K562 (cell line): ENCODE measurements at regions not wholly inside any gene's neighbourhood (a gene's known extent, or its start where the extent isn't known, plus 50 kb on each side); places are given as distances from the start of the nearest gene placed in this dataset.

Experiments used
- BRD9 ChIP-seq: fragments of 450-650 bp; IDR thresholded peaks from 2 replicates; pipeline ENCODE4 v1.6.1; 2018; ENCODE audit warnings: low read depth; ENCODE audit not compliant: partially characterized antibody
- CREBBP ChIP-seq: IDR thresholded peaks from one replicate; pipeline ENCODE4 v1.6.1; 2012; ENCODE audit warnings: low read depth, mild to moderate bottlenecking, control low read depth, inconsistent platforms, low read length
- DMBX1 ChIP-seq: fragments of 250-450 bp; sonication (Bioruptor Pico); IDR thresholded peaks from 2 replicates; pipeline ENCODE4 v1.8.0; 2022; ENCODE audit warnings: inconsistent platforms, mild to moderate bottlenecking, moderate library complexity, borderline replicate concordance
- FOXA1 ChIP-seq: fragments of 450-650 bp; IDR thresholded peaks from 2 replicates; pipeline ENCODE4 v1.6.1; 2016; ENCODE audit warnings: mild to moderate bottlenecking, borderline replicate concordance
- FOXA3 ChIP-seq, 2 experiments: fragments of 450-650 bp in 1 of 2; sonication (generic) in 1 of 2; formaldehyde crosslinking; IDR thresholded peaks in 1 of 2; conservative IDR thresholded peaks in 1 of 2; 2 replicates each; pipeline versions ENCODE4 v1.4.0 to v1.8.0; 2020 to 2022; ENCODE audit warnings: mild to moderate bottlenecking in 2 of 2, missing genetic modification reagents in 1 of 2
- FOXM1 ChIP-seq, 2 experiments: fragments of 450-650 bp in 1 of 2; sonication (generic) in 1 of 2; formaldehyde crosslinking in 1 of 2; IDR thresholded peaks; 2 replicates each; pipeline versions ENCODE4 v1.6.1 to v1.9.0; 2017 to 2022; ENCODE audit warnings: low read depth in 2 of 2, mild to moderate bottlenecking in 2 of 2, missing genetic modification reagents in 1 of 2, moderate library complexity in 1 of 2
- IRF2 ChIP-seq: sonication (generic); formaldehyde crosslinking; IDR thresholded peaks from 2 replicates; pipeline ENCODE4 v1.8.1; 2022; ENCODE audit warnings: mild to moderate bottlenecking, missing genetic modification reagents
- NFRKB ChIP-seq: fragments of 450-650 bp; IDR thresholded peaks from 2 replicates; pipeline ENCODE4 v1.6.1; 2016; ENCODE audit warnings: low read depth
- NFYB ChIP-seq: IDR thresholded peaks from 2 replicates; pipeline ENCODE4 v1.6.1; 2011; ENCODE audit warnings: mild to moderate bottlenecking, moderate library complexity; ENCODE audit not compliant: insufficient read length; ENCODE audit errors: extremely low read depth
- SAFB ChIP-seq: fragments of 200-400 bp; formaldehyde crosslinking; IDR thresholded peaks from 2 replicates; pipeline ENCODE4 v1.6.1; 2017; ENCODE audit warnings: low read depth, low read length, borderline replicate concordance
- ZFPM2 ChIP-seq: fragments of 250-450 bp; sonication (Bioruptor Pico); IDR thresholded peaks from 2 replicates; pipeline ENCODE4 v1.5.1; 2022; ENCODE audit warnings: mild to moderate bottlenecking
- ZNF146 ChIP-seq: IDR thresholded peaks from one replicate; pipeline ENCODE4 v1.6.1; 2018; ENCODE audit warnings: missing compliant biosample characterization; ENCODE audit not compliant: unreplicated experiment
- ZNF184 ChIP-seq: sonication (generic); formaldehyde crosslinking; IDR thresholded peaks from 2 replicates; pipeline ENCODE4 v1.5.0; 2020; ENCODE audit warnings: missing genetic modification reagents
- ZNF282 ChIP-seq: sonication (generic); formaldehyde crosslinking; IDR thresholded peaks from 2 replicates; pipeline ENCODE4 v1.8.1; 2023; ENCODE audit warnings: missing genetic modification reagents
- ZNF347 ChIP-seq: fragments of 450-650 bp; formaldehyde crosslinking; IDR thresholded peaks from 2 replicates; pipeline ENCODE4 v1.4.0; 2020; ENCODE audit warnings: low read depth, mild to moderate bottlenecking, moderate library complexity
- ZNF766 ChIP-seq: fragments of 200-800 bp; sonication (Bioruptor generic); conservative IDR thresholded peaks from 2 replicates; pipeline ENCODE4 v1.6.1; 2016; ENCODE audit warnings: missing genetic modification characterization, missing compliant biosample characterization
- TF ChIP-seq, protein P1 (sequence below): fragments of 250-450 bp; sonication (Bioruptor Pico); IDR thresholded peaks from 2 replicates; pipeline ENCODE4 v1.5.0; 2021; ENCODE audit warnings: mild to moderate bottlenecking, moderate library complexity
- TF ChIP-seq, protein P2 (sequence below): fragments of 450-650 bp; IDR thresholded peaks from 2 replicates; pipeline ENCODE4 v1.6.1; 2016; ENCODE audit warnings: missing biosample characterization, missing genetic modification characterization
- TF ChIP-seq, protein P3 (sequence below), 2 experiments: IDR thresholded peaks; 2 replicates each; pipeline ENCODE4 v1.6.1; 2012; ENCODE audit warnings: improper control_type of control experiment in 2 of 2, low read depth in 2 of 2, low read length in 2 of 2, borderline replicate concordance in 1 of 2
- TF ChIP-seq, protein P4 (sequence below): fragments of 250-450 bp; sonication (Bioruptor Pico); IDR thresholded peaks from 2 replicates; pipeline ENCODE4 v1.8.0; 2021; ENCODE audit warnings: moderate library complexity, mild to moderate bottlenecking, inconsistent platforms
- TF ChIP-seq, protein P5 (sequence below): fragments of 450-650 bp; formaldehyde crosslinking; IDR thresholded peaks from 2 replicates; pipeline ENCODE4 v1.4.0; 2022; ENCODE audit warnings: mild to moderate bottlenecking, moderate library complexity

DNA sequence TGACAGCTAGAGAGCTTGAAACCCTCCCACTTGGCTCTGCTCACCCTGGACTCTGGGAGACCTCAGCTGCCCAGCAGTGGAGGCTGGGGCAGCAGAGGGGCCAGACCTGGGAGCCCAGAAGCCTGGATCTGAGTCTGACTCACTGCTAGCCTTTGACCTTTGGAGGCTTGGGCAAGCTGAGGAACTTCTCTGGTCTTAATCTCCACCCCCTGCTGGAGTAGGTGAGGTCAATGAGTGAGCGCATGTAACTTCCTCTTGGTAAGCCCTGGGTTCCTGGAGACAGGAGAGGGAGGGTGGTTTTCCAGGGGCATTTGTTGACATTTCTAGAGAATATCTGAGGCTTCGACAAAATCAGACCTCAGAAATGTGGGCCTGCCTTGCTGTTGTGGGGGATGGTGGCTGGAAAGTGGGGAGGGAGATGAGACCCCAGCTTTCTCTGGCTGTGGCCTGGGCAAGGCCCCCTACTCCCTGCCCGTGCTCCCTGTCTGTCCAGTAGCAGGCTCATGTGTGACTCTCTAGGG lies 73.0 kb upstream of the YWHAQ start (continued):
- TF ChIP-seq, protein P1, sequence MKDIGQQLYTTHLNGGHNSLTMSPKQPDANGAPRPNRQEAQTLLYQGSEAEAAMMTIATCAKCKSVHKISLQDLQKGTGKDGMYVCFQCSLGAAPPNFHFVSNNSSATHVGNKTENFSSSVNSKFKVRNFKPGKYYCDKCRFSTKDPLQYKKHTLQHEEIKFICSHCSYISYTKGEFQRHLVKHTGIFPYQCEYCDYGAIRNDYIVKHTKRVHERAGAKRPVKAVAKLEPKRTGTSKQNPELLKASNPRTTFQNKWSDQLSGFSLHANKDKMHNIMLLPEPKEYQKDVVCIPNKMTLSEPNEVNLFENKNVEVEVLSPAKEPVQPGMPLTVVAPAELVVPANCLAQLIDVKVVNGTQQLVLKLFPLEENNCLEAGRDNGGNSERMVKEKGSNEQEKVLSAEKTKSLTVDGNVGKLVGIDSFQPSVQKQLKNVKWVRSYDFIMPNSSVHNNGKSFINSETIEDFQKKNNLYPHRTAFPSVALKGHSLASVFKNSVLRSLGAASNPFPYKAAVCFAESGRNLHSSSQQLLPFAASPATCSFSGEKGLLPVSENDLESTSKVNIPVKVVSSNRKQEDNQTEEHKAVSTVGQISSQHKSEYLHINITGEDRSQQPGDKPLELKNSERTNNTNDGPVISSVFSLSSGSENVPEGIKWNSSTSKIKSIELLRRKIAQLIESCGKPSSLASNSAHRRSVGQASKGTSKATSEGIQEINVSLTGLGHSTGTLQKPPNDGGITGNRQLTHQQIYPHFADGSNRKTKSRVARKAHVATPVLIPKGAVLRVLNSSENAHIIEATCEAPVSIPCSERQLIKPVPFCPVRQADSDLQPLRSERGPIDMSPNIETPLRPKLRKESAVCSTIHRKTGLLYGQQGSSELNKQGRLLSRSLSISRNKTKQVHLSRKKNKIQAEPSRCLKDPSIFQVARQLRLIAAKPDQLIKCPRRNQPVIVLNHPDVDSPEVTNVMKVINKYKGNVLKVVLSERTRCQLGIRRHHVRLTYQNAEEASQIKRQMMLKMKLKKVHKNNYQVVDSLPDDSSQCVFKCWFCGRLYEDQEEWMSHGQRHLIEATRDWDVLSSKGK (CRISPR knock-in tag): no peak
- TF ChIP-seq ZNF146: no peak
- TF ChIP-seq NFRKB: no peak
- TF ChIP-seq ZNF347 (CRISPR knock-in tag): no peak
- TF ChIP-seq, protein P2, sequence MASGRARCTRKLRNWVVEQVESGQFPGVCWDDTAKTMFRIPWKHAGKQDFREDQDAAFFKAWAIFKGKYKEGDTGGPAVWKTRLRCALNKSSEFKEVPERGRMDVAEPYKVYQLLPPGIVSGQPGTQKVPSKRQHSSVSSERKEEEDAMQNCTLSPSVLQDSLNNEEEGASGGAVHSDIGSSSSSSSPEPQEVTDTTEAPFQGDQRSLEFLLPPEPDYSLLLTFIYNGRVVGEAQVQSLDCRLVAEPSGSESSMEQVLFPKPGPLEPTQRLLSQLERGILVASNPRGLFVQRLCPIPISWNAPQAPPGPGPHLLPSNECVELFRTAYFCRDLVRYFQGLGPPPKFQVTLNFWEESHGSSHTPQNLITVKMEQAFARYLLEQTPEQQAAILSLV: no peak
- no peak for TF ChIP-seq NFYB
- no peak for TF ChIP-seq IRF2 (CRISPR knock-in tag)
- no peak for TF ChIP-seq BRD9
- TF ChIP-seq, protein P3, sequence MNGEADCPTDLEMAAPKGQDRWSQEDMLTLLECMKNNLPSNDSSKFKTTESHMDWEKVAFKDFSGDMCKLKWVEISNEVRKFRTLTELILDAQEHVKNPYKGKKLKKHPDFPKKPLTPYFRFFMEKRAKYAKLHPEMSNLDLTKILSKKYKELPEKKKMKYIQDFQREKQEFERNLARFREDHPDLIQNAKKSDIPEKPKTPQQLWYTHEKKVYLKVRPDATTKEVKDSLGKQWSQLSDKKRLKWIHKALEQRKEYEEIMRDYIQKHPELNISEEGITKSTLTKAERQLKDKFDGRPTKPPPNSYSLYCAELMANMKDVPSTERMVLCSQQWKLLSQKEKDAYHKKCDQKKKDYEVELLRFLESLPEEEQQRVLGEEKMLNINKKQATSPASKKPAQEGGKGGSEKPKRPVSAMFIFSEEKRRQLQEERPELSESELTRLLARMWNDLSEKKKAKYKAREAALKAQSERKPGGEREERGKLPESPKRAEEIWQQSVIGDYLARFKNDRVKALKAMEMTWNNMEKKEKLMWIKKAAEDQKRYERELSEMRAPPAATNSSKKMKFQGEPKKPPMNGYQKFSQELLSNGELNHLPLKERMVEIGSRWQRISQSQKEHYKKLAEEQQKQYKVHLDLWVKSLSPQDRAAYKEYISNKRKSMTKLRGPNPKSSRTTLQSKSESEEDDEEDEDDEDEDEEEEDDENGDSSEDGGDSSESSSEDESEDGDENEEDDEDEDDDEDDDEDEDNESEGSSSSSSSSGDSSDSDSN (IDR thresholded peaks at IDR 0.05; ENCODE audit: borderline replicate concordance in 1 of 2, low read depth in 2 of 2, low read length in 2 of 2): 0 out of 4 replicates have a peak, but pooled peaks of 1 of the 2 experiments have one; percentile 39
- TF ChIP-seq, protein P4, sequence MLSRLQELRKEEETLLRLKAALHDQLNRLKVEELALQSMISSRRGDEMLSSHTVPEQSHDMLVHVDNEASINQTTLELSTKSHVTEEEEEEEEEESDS (CRISPR knock-in tag): no peak
- no peak for TF ChIP-seq ZFPM2 (CRISPR knock-in tag)
- no peak; the same call in 1 of the 2 replicates for TF ChIP-seq DMBX1 (CRISPR knock-in tag)
- TF ChIP-seq FOXM1 (IDR thresholded peaks at IDR 0.05; ENCODE audit: low read depth): no peak
- TF ChIP-seq FOXM1 (CRISPR knock-in tag; IDR thresholded peaks at IDR 0.05; ENCODE audit: low read depth): no peak
- no peak for TF ChIP-seq ZNF766 (CRISPR knock-in tag)
- TF ChIP-seq CREBBP: no peak
- TF ChIP-seq SAFB: no peak
- TF ChIP-seq ZNF282 (CRISPR knock-in tag): no peak
- no peak for TF ChIP-seq ZNF184 (CRISPR knock-in tag)
- TF ChIP-seq FOXA1: no peak
- TF ChIP-seq, protein P5, sequence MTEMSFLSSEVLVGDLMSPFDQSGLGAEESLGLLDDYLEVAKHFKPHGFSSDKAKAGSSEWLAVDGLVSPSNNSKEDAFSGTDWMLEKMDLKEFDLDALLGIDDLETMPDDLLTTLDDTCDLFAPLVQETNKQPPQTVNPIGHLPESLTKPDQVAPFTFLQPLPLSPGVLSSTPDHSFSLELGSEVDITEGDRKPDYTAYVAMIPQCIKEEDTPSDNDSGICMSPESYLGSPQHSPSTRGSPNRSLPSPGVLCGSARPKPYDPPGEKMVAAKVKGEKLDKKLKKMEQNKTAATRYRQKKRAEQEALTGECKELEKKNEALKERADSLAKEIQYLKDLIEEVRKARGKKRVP (CRISPR knock-in tag): no peak
- TF ChIP-seq FOXA3 (CRISPR knock-in tag; conservative IDR thresholded peaks at IDR 0.05 in 1 of 2, IDR thresholded peaks at IDR 0.05 in 1 of 2): peak in 1 of 2 experiments; percentile 69; a peak in 1 of 4 replicates
